K562 (cell line): ENCODE measurements at regions not wholly inside any gene's neighbourhood (a gene's known extent, or its start where the extent isn't known, plus 50 kb on each side); places are given as distances from the start of the nearest gene placed in this dataset.

Experiments used
- ATAC-seq: fragments of 200-7000 bp; cut with Tn5 transposase; 3 replicates; pipeline ENCODE4 v1.9.1; 2020; ENCODE audit warnings: moderate library complexity
- BruUV-seq: library from RNA; stranded (reverse); fragments of 400-500 nt; replicated peaks from 2 replicates; lab custom pipeline; 2021; lab: Mats Ljungman, UMichigan
- CTCF ChIA-PET: fragments of 300-600 bp; formaldehyde crosslinking; extraction: SDS; loops from one replicate; lab custom pipeline; 2021; ENCODE audit warnings: low intra/inter-chr PET ratio; lab: Yijun Ruan, JAX
- POLR2A ChIA-PET: fragments of 300-600, 350-650 bp; sonication (Branson Sonifier 250); formaldehyde crosslinking; extraction: SDS; loops from one replicate; lab custom pipeline; 2021; ENCODE audit warnings: antibody characterized with exemption, inconsistent platforms; lab: Yijun Ruan, JAX
- DNase-seq, 4 experiments: peaks; one replicate each; pipeline versions ENCODE4 v3.0.0 to v3.0.0-alpha.2; 2011 to 2018; ENCODE audit warnings: low spot score in 3 of 4, mixed read lengths in 3 of 4; ENCODE audit errors: extremely low read depth in 1 of 4
- FAIRE-seq: peaks from 2 replicates; lab custom pipeline; 2011; peaks lifted over from hg19 to GRCh38; lab: Jason Lieb, UNC
- H2AFZ ChIP-seq: 2 replicates; pipeline ENCODE4 v1.6.0; 2011; ENCODE audit warnings: low read depth, low read length, control low read depth, inconsistent platforms
- H3K27ac ChIP-seq: fragments of 200-600 bp; 3 replicates; pipeline ENCODE4 v1.8.0; 2011; ENCODE audit warnings: low read depth, mild to moderate bottlenecking, control low read depth, inconsistent platforms, low read length, moderate library complexity, mixed read lengths; ENCODE audit errors: extremely low read depth
- H3K27me3 ChIP-seq, 2 experiments: fragments of 300-600 bp in 1 of 2; 2 replicates in 1 of 2; 3 replicates in 1 of 2; pipeline versions ENCODE4 v1.6.0 to v1.8.0; 2011; ENCODE audit warnings: inconsistent platforms in 2 of 2, low read length in 2 of 2, mild to moderate bottlenecking in 1 of 2, mixed read lengths in 1 of 2, moderate library complexity in 1 of 2; ENCODE audit not compliant: control insufficient read depth in 2 of 2, insufficient read depth in 2 of 2
- H3K36me3 ChIP-seq: fragments of 300-600 bp; 3 replicates; pipeline ENCODE4 v1.8.0; 2011; ENCODE audit warnings: mild to moderate bottlenecking, low read length, inconsistent platforms; ENCODE audit not compliant: control insufficient read depth, insufficient read depth
- H3K4me1 ChIP-seq, 2 experiments: fragments of 200-600 bp in 1 of 2; replicated peaks in 1 of 2; 2 replicates in 1 of 2; 3 replicates in 1 of 2; pipeline versions ENCODE4 v1.5.1 to v1.8.0; 2011; ENCODE audit warnings: inconsistent platforms in 2 of 2, low read length in 2 of 2, mild to moderate bottlenecking in 1 of 2, mixed read lengths in 1 of 2, moderate library complexity in 1 of 2; ENCODE audit not compliant: control insufficient read depth in 2 of 2, insufficient read depth in 2 of 2
- H3K4me2 ChIP-seq: 2 replicates; pipeline ENCODE4 v1.6.1; 2011; ENCODE audit warnings: low read length, control low read depth, inconsistent platforms, mixed read lengths; ENCODE audit not compliant: insufficient read depth
- H3K4me3 ChIP-seq: fragments of 200-600 bp; sonication (generic), shearing (Covaris generic); 2 replicates; pipeline ENCODE4 v1.5.1; 2016; ENCODE audit warnings: control low read depth, inconsistent platforms
- H3K79me2 ChIP-seq: fragments of 200-600 bp; 3 replicates; pipeline ENCODE4 v1.8.0; 2011; ENCODE audit warnings: low read length, inconsistent platforms; ENCODE audit not compliant: control insufficient read depth, insufficient read depth
- H3K9ac ChIP-seq, 2 experiments: 2 replicates each; pipeline versions ENCODE4 v1.6.0 to v1.6.1; 2011; ENCODE audit warnings: low read depth in 2 of 2, low read length in 2 of 2, control low read depth in 1 of 2, inconsistent platforms in 1 of 2, mild to moderate bottlenecking in 1 of 2, mixed read lengths in 1 of 2; ENCODE audit not compliant: insufficient read depth in 1 of 2
- H3K9me1 ChIP-seq: one replicate; pipeline ENCODE4 v1.6.0; 2011; ENCODE audit warnings: inconsistent platforms, mild to moderate bottlenecking, low read length, moderate library complexity; ENCODE audit not compliant: control insufficient read depth, insufficient read depth
- H3K9me3 ChIP-seq: replicated peaks from 2 replicates; pipeline ENCODE4 v1.5.1; 2011; ENCODE audit warnings: low read depth, low read length, inconsistent platforms; ENCODE audit not compliant: control insufficient read depth, insufficient read depth
- H4K20me1 ChIP-seq: replicated peaks from 2 replicates; pipeline ENCODE4 v1.6.1; 2011; ENCODE audit warnings: low read length, inconsistent platforms, mixed read lengths; ENCODE audit not compliant: control insufficient read depth, insufficient read depth
- LCOR ChIP-seq: sonication (generic); formaldehyde crosslinking; IDR thresholded peaks from 2 replicates; pipeline ENCODE4 v1.8.0; 2022; ENCODE audit warnings: mild to moderate bottlenecking, missing genetic modification reagents
- NR3C1 ChIP-seq: sonication (generic); formaldehyde crosslinking; IDR thresholded peaks from 2 replicates; pipeline ENCODE4 v1.8.1; 2022; ENCODE audit warnings: missing genetic modification reagents
- SIRT6 ChIP-seq: IDR thresholded peaks from one replicate; pipeline ENCODE4 v1.6.1; 2012; ENCODE audit warnings: low read depth, mild to moderate bottlenecking, control low read depth, inconsistent platforms, low read length, moderate library complexity
- ZNF354B ChIP-seq: fragments of 250-450 bp; sonication (Bioruptor Pico); IDR thresholded peaks from 2 replicates; pipeline ENCODE4 v1.4.0; 2020
- ZNF764 ChIP-seq: fragments of 250-450 bp; sonication (Bioruptor Pico); IDR thresholded peaks from 2 replicates; pipeline ENCODE4 v1.4.0; 2020; ENCODE audit warnings: low read depth, mild to moderate bottlenecking, moderate library complexity
- WGBS: fragments of 100-300 bp; shearing (Covaris generic); methylation state at CpG from one replicate; pipeline ENCODE4 v1.1.6; 2016; ENCODE audit warnings: low coverage, mixed read lengths; ENCODE audit not compliant: insufficient coverage; ENCODE audit errors: missing lambda C conversion rate; 5-methylcytosine and 5-hydroxymethylcytosine counted together
- in situ Hi-C: fragments of 300-500 bp; cut with MboI; formaldehyde crosslinking; loops from 4 replicates; pipeline ENCODE4 v1.15.0; 2018; ENCODE audit warnings: inconsistent platforms, mixed read lengths
- intact Hi-C: fragments of 100-400 bp; cut with micrococcal nuclease; formaldehyde crosslinking; loops from 2 replicates; pipeline ENCODE4 v1.14.2; 2022
- TF ChIP-seq, protein P1 (sequence below), 2 experiments: IDR thresholded peaks; 2 replicates each; pipeline ENCODE4 v1.6.1; 2011; ENCODE audit warnings: borderline replicate concordance in 1 of 2, control low read depth in 1 of 2, low read depth in 1 of 2, low read length in 1 of 2, mild to moderate bottlenecking in 1 of 2, mixed read lengths in 1 of 2, moderate library complexity in 1 of 2; ENCODE audit not compliant: insufficient read depth in 1 of 2, insufficient read length in 1 of 2, poor library complexity in 1 of 2, severe bottlenecking in 1 of 2; ENCODE audit errors: extremely low read depth in 1 of 2
- TF ChIP-seq, protein P2 (sequence below): fragments of 250-450 bp; sonication (Bioruptor Pico); IDR thresholded peaks from 2 replicates; pipeline ENCODE4 v1.5.0; 2021; ENCODE audit warnings: mild to moderate bottlenecking, moderate library complexity
- TF ChIP-seq, protein P3 (sequence below): IDR thresholded peaks from 2 replicates; pipeline ENCODE4 v1.6.1; 2014; ENCODE audit warnings: antibody characterized with exemption
- TF ChIP-seq, protein P4 (sequence below), 2 experiments: fragments of 450-650 bp; IDR thresholded peaks; 2 replicates each; pipeline ENCODE4 v1.6.1; 2018; ENCODE audit warnings: mild to moderate bottlenecking in 2 of 2, low read depth in 1 of 2; ENCODE audit not compliant: partially characterized antibody in 2 of 2

DNA sequence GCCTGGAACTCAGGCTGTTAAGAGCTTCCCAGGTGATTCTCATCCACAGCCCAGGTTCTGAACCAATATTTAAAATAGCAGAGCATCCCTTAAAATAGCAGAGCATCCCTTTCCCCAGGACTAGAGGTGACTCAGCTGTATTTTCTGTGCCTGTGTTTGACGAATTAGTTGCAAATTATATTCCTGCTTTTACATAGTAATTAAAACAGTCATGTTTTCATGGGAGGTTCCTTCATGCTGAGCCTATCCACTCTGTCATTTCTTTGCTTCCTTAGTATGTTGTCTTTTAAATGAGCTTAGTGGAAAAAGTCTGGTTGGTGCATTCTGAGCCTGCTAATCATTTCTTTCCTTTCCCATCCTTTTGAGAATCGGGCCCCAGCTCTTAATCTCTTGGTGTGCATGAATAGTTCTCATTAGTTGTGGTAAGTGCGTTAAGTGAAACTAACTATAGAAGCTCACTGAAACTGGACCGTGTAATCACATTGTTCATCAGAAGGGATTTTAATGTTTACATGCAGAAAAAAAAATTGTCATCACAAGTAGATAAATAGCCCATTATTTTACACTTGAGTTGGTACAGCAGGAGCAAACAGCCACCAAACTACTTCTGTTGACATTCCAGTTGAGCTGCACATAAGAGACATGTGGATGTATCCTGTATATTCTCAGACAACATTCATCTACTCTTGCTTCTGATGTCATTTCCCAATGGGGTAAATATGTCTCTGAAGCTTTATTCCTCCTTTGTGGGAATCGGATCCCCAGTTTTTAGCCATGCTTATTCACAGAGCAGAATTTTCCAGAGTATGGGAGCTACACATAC is 596.9 kb upstream of the WWC1 start:
- H2AFZ ChIP-seq: no peak overlapping the region
- intact Hi-C loops: no loop called here
- FAIRE-seq: no peak
- no peaks in the 10 kb centered on the region for H3K9me3 ChIP-seq
- 0% methylated on average over 5 of the region's 5 CpGs for WGBS
- no peaks in the 10 kb centered on the region for H3K9me1 ChIP-seq
- ChIA-PET CTCF (no interaction called here), POLR2A (interaction anchor here (0.6 kb wide), 1 partner anchor 69 kb away, joined by 3 read pairs; no protein-coding TSS in a partner anchor)
- BruUV-seq: no TSS peak
- no peak overlapping the region for H3K4me3 ChIP-seq
- no peak overlapping the region for H3K27ac ChIP-seq
- no peaks in the 10 kb centered on the region for H3K27me3 ChIP-seq
- H4K20me1 ChIP-seq: no peaks in the 10 kb centered on the region
- no peaks in the 10 kb centered on the region for H3K79me2 ChIP-seq
- ATAC-seq: no peak
- H3K4me1 ChIP-seq: no peaks in the 10 kb centered on the region
- in situ Hi-C loops: no loop called here
- H3K4me2 ChIP-seq: no peak overlapping the region
- no peaks in the 10 kb centered on the region for H3K36me3 ChIP-seq
- H3K9ac ChIP-seq: no peak overlapping the region
- DNase-seq: no peak
- TF ChIP-seq, protein P1, sequence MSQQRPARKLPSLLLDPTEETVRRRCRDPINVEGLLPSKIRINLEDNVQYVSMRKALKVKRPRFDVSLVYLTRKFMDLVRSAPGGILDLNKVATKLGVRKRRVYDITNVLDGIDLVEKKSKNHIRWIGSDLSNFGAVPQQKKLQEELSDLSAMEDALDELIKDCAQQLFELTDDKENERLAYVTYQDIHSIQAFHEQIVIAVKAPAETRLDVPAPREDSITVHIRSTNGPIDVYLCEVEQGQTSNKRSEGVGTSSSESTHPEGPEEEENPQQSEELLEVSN (IDR thresholded peaks at IDR 0.05; ENCODE audit: borderline replicate concordance in 1 of 2, extremely low read depth in 1 of 2, insufficient read depth in 1 of 2, insufficient read length in 1 of 2, low read depth in 1 of 2, low read length in 1 of 2, poor library complexity in 1 of 2, severe bottlenecking in 1 of 2): no peak
- TF ChIP-seq ZNF764 (CRISPR knock-in tag): no peak
- TF ChIP-seq, protein P2, sequence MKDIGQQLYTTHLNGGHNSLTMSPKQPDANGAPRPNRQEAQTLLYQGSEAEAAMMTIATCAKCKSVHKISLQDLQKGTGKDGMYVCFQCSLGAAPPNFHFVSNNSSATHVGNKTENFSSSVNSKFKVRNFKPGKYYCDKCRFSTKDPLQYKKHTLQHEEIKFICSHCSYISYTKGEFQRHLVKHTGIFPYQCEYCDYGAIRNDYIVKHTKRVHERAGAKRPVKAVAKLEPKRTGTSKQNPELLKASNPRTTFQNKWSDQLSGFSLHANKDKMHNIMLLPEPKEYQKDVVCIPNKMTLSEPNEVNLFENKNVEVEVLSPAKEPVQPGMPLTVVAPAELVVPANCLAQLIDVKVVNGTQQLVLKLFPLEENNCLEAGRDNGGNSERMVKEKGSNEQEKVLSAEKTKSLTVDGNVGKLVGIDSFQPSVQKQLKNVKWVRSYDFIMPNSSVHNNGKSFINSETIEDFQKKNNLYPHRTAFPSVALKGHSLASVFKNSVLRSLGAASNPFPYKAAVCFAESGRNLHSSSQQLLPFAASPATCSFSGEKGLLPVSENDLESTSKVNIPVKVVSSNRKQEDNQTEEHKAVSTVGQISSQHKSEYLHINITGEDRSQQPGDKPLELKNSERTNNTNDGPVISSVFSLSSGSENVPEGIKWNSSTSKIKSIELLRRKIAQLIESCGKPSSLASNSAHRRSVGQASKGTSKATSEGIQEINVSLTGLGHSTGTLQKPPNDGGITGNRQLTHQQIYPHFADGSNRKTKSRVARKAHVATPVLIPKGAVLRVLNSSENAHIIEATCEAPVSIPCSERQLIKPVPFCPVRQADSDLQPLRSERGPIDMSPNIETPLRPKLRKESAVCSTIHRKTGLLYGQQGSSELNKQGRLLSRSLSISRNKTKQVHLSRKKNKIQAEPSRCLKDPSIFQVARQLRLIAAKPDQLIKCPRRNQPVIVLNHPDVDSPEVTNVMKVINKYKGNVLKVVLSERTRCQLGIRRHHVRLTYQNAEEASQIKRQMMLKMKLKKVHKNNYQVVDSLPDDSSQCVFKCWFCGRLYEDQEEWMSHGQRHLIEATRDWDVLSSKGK (CRISPR knock-in tag): no peak
- no peak for TF ChIP-seq SIRT6
- no peak for TF ChIP-seq NR3C1 (CRISPR knock-in tag)
- TF ChIP-seq ZNF354B (CRISPR knock-in tag): no peak
- TF ChIP-seq LCOR (CRISPR knock-in tag): no peak
- TF ChIP-seq, protein P3, sequence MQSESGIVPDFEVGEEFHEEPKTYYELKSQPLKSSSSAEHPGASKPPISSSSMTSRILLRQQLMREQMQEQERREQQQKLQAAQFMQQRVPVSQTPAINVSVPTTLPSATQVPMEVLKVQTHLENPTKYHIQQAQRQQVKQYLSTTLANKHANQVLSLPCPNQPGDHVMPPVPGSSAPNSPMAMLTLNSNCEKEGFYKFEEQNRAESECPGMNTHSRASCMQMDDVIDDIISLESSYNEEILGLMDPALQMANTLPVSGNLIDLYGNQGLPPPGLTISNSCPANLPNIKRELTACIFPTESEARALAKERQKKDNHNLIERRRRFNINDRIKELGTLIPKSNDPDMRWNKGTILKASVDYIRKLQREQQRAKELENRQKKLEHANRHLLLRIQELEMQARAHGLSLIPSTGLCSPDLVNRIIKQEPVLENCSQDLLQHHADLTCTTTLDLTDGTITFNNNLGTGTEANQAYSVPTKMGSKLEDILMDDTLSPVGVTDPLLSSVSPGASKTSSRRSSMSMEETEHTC: no peak
- TF ChIP-seq, protein P4, sequence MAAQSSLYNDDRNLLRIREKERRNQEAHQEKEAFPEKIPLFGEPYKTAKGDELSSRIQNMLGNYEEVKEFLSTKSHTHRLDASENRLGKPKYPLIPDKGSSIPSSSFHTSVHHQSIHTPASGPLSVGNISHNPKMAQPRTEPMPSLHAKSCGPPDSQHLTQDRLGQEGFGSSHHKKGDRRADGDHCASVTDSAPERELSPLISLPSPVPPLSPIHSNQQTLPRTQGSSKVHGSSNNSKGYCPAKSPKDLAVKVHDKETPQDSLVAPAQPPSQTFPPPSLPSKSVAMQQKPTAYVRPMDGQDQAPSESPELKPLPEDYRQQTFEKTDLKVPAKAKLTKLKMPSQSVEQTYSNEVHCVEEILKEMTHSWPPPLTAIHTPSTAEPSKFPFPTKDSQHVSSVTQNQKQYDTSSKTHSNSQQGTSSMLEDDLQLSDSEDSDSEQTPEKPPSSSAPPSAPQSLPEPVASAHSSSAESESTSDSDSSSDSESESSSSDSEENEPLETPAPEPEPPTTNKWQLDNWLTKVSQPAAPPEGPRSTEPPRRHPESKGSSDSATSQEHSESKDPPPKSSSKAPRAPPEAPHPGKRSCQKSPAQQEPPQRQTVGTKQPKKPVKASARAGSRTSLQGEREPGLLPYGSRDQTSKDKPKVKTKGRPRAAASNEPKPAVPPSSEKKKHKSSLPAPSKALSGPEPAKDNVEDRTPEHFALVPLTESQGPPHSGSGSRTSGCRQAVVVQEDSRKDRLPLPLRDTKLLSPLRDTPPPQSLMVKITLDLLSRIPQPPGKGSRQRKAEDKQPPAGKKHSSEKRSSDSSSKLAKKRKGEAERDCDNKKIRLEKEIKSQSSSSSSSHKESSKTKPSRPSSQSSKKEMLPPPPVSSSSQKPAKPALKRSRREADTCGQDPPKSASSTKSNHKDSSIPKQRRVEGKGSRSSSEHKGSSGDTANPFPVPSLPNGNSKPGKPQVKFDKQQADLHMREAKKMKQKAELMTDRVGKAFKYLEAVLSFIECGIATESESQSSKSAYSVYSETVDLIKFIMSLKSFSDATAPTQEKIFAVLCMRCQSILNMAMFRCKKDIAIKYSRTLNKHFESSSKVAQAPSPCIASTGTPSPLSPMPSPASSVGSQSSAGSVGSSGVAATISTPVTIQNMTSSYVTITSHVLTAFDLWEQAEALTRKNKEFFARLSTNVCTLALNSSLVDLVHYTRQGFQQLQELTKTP (IDR thresholded peaks at IDR 0.05; ENCODE audit: low read depth in 1 of 2, partially characterized antibody in 2 of 2): no peak
